Neural progenitor cell (in vitro differentiated cells): ENCODE measurements at regions not wholly inside any gene's neighbourhood (a gene's known extent, or its start where the extent isn't known, plus 50 kb on each side); places are given as distances from the start of the nearest gene placed in this dataset.

Source experiments
- DNase-seq: peaks from one replicate; pipeline ENCODE4 v3.0.0-alpha.2; 2016; ENCODE audit warnings: low spot score
- H2AFZ ChIP-seq: fragments of 200-600 bp; sonication (generic); replicated peaks from 2 replicates; pipeline ENCODE4 v1.6.1; 2016; ENCODE audit warnings: antibody characterized with exemption
- H3F3A ChIP-seq: fragments of 200-600 bp; sonication (generic); 2 replicates; pipeline ENCODE4 v1.6.1; 2016; ENCODE audit warnings: antibody characterized with exemption, low read depth
- H3K27ac ChIP-seq: fragments of 200-600 bp; sonication (generic); 2 replicates; pipeline ENCODE4 v1.5.1; 2016; ENCODE audit warnings: mild to moderate bottlenecking
- H3K27me3 ChIP-seq: fragments of 200-600 bp; sonication (generic); 2 replicates; pipeline ENCODE4 v1.6.1; 2016; ENCODE audit warnings: mild to moderate bottlenecking, moderate library complexity
- H3K36me3 ChIP-seq: fragments of 200-600 bp; sonication (generic); 2 replicates; pipeline ENCODE4 v1.5.1; 2016
- H3K4me1 ChIP-seq: fragments of 200-600 bp; sonication (generic); 2 replicates; pipeline ENCODE4 v1.6.1; 2016; ENCODE audit warnings: mixed run types
- H3K4me2 ChIP-seq: fragments of 200-600 bp; sonication (generic); 2 replicates; pipeline ENCODE4 v1.6.1; 2016
- H3K4me3 ChIP-seq: fragments of 200-600 bp; sonication (generic); 2 replicates; pipeline ENCODE4 v1.5.1; 2016
- H3K79me2 ChIP-seq: fragments of 200-600 bp; sonication (generic); 2 replicates; pipeline ENCODE4 v1.6.1; 2016; ENCODE audit warnings: low read depth
- H3K9ac ChIP-seq: fragments of 200-600 bp; sonication (generic); 2 replicates; pipeline ENCODE4 v1.6.1; 2016
- H3K9me3 ChIP-seq: fragments of 200-600 bp; sonication (generic); 2 replicates; pipeline ENCODE4 v1.5.1; 2016; ENCODE audit warnings: low read depth
- H4K20me1 ChIP-seq: fragments of 200-600 bp; sonication (generic); 2 replicates; pipeline ENCODE4 v1.6.1; 2016; ENCODE audit warnings: low read depth
- H3K27ac Mint-ChIP-seq: 3 replicates; pipeline ENCODE4 v1.8.0; 2021; ENCODE audit warnings: mixed read lengths
- H3K27me3 Mint-ChIP-seq: 2 replicates; pipeline ENCODE4 v1.8.0; 2022; ENCODE audit warnings: low read depth, mild to moderate bottlenecking, inconsistent platforms, moderate library complexity, mixed read lengths; ENCODE audit not compliant: insufficient read depth
- H3K36me3 Mint-ChIP-seq: 3 replicates; pipeline ENCODE4 v1.8.0; 2021; ENCODE audit warnings: mixed read lengths
- H3K4me1 Mint-ChIP-seq: 3 replicates; pipeline ENCODE4 v1.8.0; 2021; ENCODE audit warnings: mixed read lengths
- H3K4me3 Mint-ChIP-seq: 3 replicates; pipeline ENCODE4 v1.8.0; 2021; ENCODE audit warnings: mild to moderate bottlenecking, moderate library complexity, mixed read lengths
- H3K9me3 Mint-ChIP-seq: 3 replicates; pipeline ENCODE4 v1.8.0; 2020; ENCODE audit warnings: mixed read lengths
- EZH2 ChIP-seq: fragments of 200-600 bp; sonication (generic); IDR thresholded peaks from 2 replicates; pipeline ENCODE4 v1.6.1; 2017; ENCODE audit warnings: antibody characterized with exemption, mild to moderate bottlenecking, moderate library complexity
- EZH2phosphoT487 ChIP-seq: fragments of 200-600 bp; sonication (generic); IDR thresholded peaks from 2 replicates; pipeline ENCODE4 v1.6.1; 2017; ENCODE audit warnings: antibody characterized with exemption
- TF ChIP-seq, protein P1 (sequence below): fragments of 200-600 bp; sonication (generic); IDR thresholded peaks from 2 replicates; pipeline ENCODE4 v1.5.1; 2017; ENCODE audit warnings: antibody characterized with exemption, mild to moderate bottlenecking

GRCh38 chr14:40053416-40053815, 621.2 kb upstream of the FBXO33 start:
- no peaks in the 10 kb centered on the region for H3K79me2 ChIP-seq
- no peak overlapping the region for H3K4me2 ChIP-seq
- no peaks in the 10 kb centered on the region for H3K36me3 ChIP-seq
- H3F3A ChIP-seq, result no peaks in the 10 kb centered on the region
- no peak overlapping the region for H3K4me3 ChIP-seq
- no peak overlapping the region for H3K27ac ChIP-seq
- TF ChIP-seq, protein P1, sequence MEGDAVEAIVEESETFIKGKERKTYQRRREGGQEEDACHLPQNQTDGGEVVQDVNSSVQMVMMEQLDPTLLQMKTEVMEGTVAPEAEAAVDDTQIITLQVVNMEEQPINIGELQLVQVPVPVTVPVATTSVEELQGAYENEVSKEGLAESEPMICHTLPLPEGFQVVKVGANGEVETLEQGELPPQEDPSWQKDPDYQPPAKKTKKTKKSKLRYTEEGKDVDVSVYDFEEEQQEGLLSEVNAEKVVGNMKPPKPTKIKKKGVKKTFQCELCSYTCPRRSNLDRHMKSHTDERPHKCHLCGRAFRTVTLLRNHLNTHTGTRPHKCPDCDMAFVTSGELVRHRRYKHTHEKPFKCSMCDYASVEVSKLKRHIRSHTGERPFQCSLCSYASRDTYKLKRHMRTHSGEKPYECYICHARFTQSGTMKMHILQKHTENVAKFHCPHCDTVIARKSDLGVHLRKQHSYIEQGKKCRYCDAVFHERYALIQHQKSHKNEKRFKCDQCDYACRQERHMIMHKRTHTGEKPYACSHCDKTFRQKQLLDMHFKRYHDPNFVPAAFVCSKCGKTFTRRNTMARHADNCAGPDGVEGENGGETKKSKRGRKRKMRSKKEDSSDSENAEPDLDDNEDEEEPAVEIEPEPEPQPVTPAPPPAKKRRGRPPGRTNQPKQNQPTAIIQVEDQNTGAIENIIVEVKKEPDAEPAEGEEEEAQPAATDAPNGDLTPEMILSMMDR, result no peak
- TF ChIP-seq EZH2 (no peak), EZH2phosphoT487 (no peak)
- Mint-ChIP-seq H3K36me3 (no peaks in the 10 kb centered on the region), H3K4me3 (no peak overlapping the region), H3K4me1 (no peaks in the 10 kb centered on the region), H3K27me3 (no peaks in the 10 kb centered on the region), H3K27ac (no peak overlapping the region), H3K9me3 (no peaks in the 10 kb centered on the region)
- no peaks in the 10 kb centered on the region for H4K20me1 ChIP-seq
- H2AFZ ChIP-seq, result no peak overlapping the region
- H3K9ac ChIP-seq, result no peak overlapping the region
- H3K27me3 ChIP-seq, result no peaks in the 10 kb centered on the region
- no peaks in the 10 kb centered on the region for H3K9me3 ChIP-seq
- no peaks in the 10 kb centered on the region for H3K4me1 ChIP-seq
- DNase-seq, result no peak

DNA sequence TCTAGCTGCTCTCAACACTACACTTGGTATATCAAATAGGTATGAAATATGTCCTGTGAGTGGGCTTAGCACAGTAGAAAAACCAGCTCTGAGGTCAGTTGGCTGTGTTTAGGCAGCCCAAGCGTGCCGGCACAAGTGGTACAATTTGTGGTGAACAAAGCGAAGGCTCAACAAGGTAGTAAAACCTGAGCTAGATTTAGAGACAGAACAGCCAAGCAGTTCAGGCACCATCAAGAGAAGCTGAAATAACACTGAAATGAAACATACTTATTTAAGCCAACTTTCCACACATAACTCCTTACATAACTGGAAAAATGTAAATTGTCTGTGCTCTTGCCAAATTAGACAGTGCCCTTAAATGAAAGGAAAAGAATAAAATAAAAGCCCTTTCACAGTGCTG, 596.8 kb upstream of the FBXO33 start:
- Mint-ChIP-seq H3K9me3 (no peaks in the 10 kb centered on the region), H3K27ac (no peak overlapping the region), H3K27me3 (no peaks in the 10 kb centered on the region), H3K36me3 (no peaks in the 10 kb centered on the region), H3K4me1 (no peaks in the 10 kb centered on the region), H3K4me3 (no peak overlapping the region)
- Histone ChIP-seq H3K4me2 (no peak overlapping the region), H3K27me3 (no peaks in the 10 kb centered on the region), H3K36me3 (no peaks in the 10 kb centered on the region), H3K9me3 (no peaks in the 10 kb centered on the region), H3K9ac (no peak overlapping the region), H3K4me3 (no peak overlapping the region), H2AFZ (no peak overlapping the region), H3F3A (no peaks in the 10 kb centered on the region), H4K20me1 (no peaks in the 10 kb centered on the region), H3K4me1 (no peaks in the 10 kb centered on the region), H3K27ac (no peak overlapping the region), H3K79me2 (no peaks in the 10 kb centered on the region)
- TF ChIP-seq EZH2phosphoT487 (no peak), EZH2 (no peak)
- TF ChIP-seq, protein P1, result no peak
- DNase-seq, result no peak

- Histone ChIP-seq H3K4me3 (no peak overlapping the region), H3K36me3 (no peaks in the 10 kb centered on the region), H3K27ac (no peak overlapping the region), H3K9ac (no peak overlapping the region), H4K20me1 (no peaks in the 10 kb centered on the region), H3K79me2 (no peaks in the 10 kb centered on the region), H3K4me2 (no peak overlapping the region), H3K27me3 (no peaks in the 10 kb centered on the region), H2AFZ (no peak overlapping the region), H3F3A (no peaks in the 10 kb centered on the region), H3K4me1 (no peaks in the 10 kb centered on the region), H3K9me3 (no peaks in the 10 kb centered on the region)
- Mint-ChIP-seq H3K27me3 (no peaks in the 10 kb centered on the region), H3K4me1 (no peaks in the 10 kb centered on the region), H3K36me3 (no peaks in the 10 kb centered on the region), H3K9me3 (no peaks in the 10 kb centered on the region), H3K4me3 (no peak overlapping the region), H3K27ac (no peak overlapping the region)
- no peak for DNase-seq
- TF ChIP-seq EZH2phosphoT487, result no peak
- no peak for TF ChIP-seq EZH2
- TF ChIP-seq, protein P1, result no peak
Measured at GRCh38 chr14:40025101-40025500, 592.9 kb upstream of the FBXO33 start.

GRCh38 chr14:40010961-40011360, 578.7 kb upstream of the FBXO33 start:
- no peaks in the 10 kb centered on the region for H3K79me2 ChIP-seq

More at GRCh38 chr14:40010961-40011360, 578.7 kb upstream of the FBXO33 start:
- no peaks in the 10 kb centered on the region for H4K20me1 ChIP-seq
- H3K27ac ChIP-seq, result no peak overlapping the region
- no peak overlapping the region for H3K4me2 ChIP-seq
- H3K4me1 ChIP-seq, result no peaks in the 10 kb centered on the region
- H3F3A ChIP-seq, result no peaks in the 10 kb centered on the region
- Mint-ChIP-seq H3K4me1 (no peaks in the 10 kb centered on the region), H3K27ac (no peak overlapping the region), H3K9me3 (no peaks in the 10 kb centered on the region), H3K27me3 (peaks cover 2% of the 10 kb centered on the region), H3K4me3 (no peak overlapping the region), H3K36me3 (no peaks in the 10 kb centered on the region)
- H3K36me3 ChIP-seq, result no peaks in the 10 kb centered on the region
- H2AFZ ChIP-seq, result no peak overlapping the region
- DNase-seq, result no peak
- no peak overlapping the region for H3K9ac ChIP-seq
- H3K9me3 ChIP-seq, result no peaks in the 10 kb centered on the region
- TF ChIP-seq EZH2phosphoT487 (no peak), EZH2 (no peak)
- TF ChIP-seq, protein P1, result no peak
- no peaks in the 10 kb centered on the region for H3K27me3 ChIP-seq
- H3K4me3 ChIP-seq, result no peak overlapping the region
